GM19468 (cell line): ENCODE measurements at regions not wholly inside any gene's neighbourhood (a gene's known extent, or its start where the extent isn't known, plus 50 kb on each side); places are given as distances from the start of the nearest gene placed in this dataset.

Experiments used
- ATAC-seq: cut with Tn5 transposase; IDR thresholded peaks from one replicate; pipeline ENCODE4 v1.9.1; 2021; ENCODE audit warnings: mild to moderate bottlenecking, moderate library complexity, moderate number of reproducible peaks; ENCODE audit not compliant: unreplicated experiment; ENCODE audit errors: extremely low read depth

GRCh38 chr16:61596655-61597054, 439.6 kb downstream of the CDH8 start:
- no peak for ATAC-seq

- no peak for ATAC-seq
Measured at GRCh38 chr16:61595605-61596004, 440.6 kb downstream of the CDH8 start.

- no peak for ATAC-seq
Measured at GRCh38 chr16:61590577-61590976, 445.7 kb downstream of the CDH8 start.

- ATAC-seq, result no peak
Measured at GRCh38 chr16:61587526-61587925, 448.7 kb downstream of the CDH8 start.

GRCh38 chr16:61581417-61582046, 454.7 kb downstream of the CDH8 start:
- ATAC-seq, result no peak

GRCh38 chr16:61580579-61580978, 455.7 kb downstream of the CDH8 start:
- ATAC-seq, result no peak

GRCh38 chr16:61579195-61579594, 457.0 kb downstream of the CDH8 start:
- no peak for ATAC-seq

- ATAC-seq, result no peak
Measured at GRCh38 chr16:61576476-61576875, 459.8 kb downstream of the CDH8 start.

GRCh38 chr16:61575617-61576016, 460.6 kb downstream of the CDH8 start:
- no peak for ATAC-seq

- no peak for ATAC-seq
Measured at GRCh38 chr16:61569028-61569427, 467.2 kb downstream of the CDH8 start.

GRCh38 chr16:61564716-61565115, 471.5 kb downstream of the CDH8 start:
- ATAC-seq, result no peak

GRCh38 chr16:61555718-61556441, 480.4 kb downstream of the CDH8 start:
- no peak for ATAC-seq

GRCh38 chr16:61549327-61549726, 486.9 kb downstream of the CDH8 start:
- ATAC-seq, result no peak

GRCh38 chr16:61547626-61548025, 488.6 kb downstream of the CDH8 start:
- no peak for ATAC-seq

- no peak for ATAC-seq
Measured at GRCh38 chr16:61544165-61544564, 492.1 kb downstream of the CDH8 start.

GRCh38 chr16:61540216-61540615, 496.0 kb downstream of the CDH8 start:
- no peak for ATAC-seq

- ATAC-seq, result no peak
Measured at GRCh38 chr16:61530697-61531096, 505.5 kb downstream of the CDH8 start.

- no peak for ATAC-seq
Measured at GRCh38 chr16:61500851-61501250, 535.4 kb downstream of the CDH8 start.

GRCh38 chr16:61480250-61480649, 556.0 kb downstream of the CDH8 start:
- no peak for ATAC-seq

- no peak for ATAC-seq
Measured at GRCh38 chr16:61471737-61472136, 564.5 kb downstream of the CDH8 start.

GRCh38 chr16:61471023-61471422, 565.2 kb downstream of the CDH8 start:
- no peak for ATAC-seq

- ATAC-seq, result no peak
Measured at GRCh38 chr16:61465285-61465684, 571.0 kb downstream of the CDH8 start.
